ENCODE measurements at regions not wholly inside any gene's neighbourhood (a gene's known extent, or its start where the extent isn't known, plus 50 kb on each side); places are given as distances from the start of the nearest gene placed in this dataset.

GRCh38 chr2:226426292-226426736 is 373.3 kb downstream of the IRS1 start:
- no peak for DNase-seq

GRCh38 chr2:226424971-226425370 is 374.6 kb downstream of the IRS1 start:
- DNase-seq, result no peak

GRCh38 chr2:226423498-226423960 is 376.1 kb downstream of the IRS1 start:
- DNase-seq, result no peak

GRCh38 chr2:226420646-226421045 is 379.0 kb downstream of the IRS1 start:
- DNase-seq, result no peak

- no peak for DNase-seq
These were observed 381.1 kb downstream of the IRS1 start for GRCh38 chr2:226418521-226418920.

- no peak for DNase-seq
These were observed 385.3 kb downstream of the IRS1 start for GRCh38 chr2:226414335-226414734.

DNA sequence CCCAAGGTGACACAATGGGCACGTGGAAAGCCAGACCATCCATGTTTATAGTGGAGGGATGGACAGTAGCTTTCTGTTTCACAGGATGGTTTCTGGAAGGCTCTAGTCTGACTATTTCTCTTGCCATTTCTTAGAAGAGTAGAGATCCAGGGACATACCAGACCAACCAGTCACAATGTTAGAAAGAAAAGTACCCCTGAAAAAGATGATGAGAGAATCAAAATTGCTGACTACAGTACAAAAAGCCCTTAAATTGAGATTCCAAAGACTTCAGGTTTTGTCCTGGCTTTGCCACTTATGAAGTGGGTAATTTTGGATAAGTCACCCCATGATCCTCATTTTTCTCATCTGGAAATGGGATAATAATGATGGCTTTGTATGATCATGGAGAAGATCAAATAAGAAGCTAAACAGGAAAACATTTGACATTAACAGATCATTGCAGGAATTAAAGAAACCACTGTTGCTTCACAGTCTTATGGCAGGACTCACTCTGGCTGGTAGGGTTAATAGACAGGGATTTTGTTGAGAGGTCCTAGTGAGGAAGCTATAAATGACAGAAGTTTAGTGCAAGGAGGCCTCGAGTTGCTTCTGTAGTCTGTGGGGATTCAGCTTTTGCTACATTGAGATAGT is 386.0 kb downstream of the IRS1 start:
- DNase-seq, result no peak

DNA sequence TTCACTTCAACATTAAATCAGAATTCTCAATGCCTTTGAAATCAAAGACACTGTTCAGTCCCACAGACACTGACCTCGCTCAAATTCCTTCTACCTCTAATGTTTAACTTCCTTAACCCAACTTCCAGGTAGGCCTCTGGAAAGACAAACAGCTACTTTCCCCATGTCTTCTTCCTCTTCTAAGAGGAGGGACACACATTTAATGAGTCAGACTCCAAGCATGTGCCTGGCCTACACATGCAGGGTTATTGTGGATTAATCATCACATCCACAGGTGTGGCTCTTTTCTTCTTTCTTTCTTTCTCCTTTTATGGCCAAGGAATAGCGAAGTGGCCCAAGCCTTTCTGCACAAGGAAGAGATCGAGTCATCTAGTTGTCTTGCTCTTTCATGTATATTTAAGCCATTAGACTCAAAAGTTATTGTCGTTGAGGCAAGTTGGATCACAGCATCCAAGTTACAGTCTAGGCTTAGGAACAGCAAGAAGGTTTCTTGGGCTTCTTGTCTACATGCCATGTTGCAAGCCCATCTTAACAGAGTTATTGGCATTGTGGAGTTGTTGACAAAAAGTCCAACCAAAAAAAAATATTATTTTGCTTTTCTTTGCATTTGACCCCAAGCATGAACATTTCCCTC is 387.8 kb downstream of the IRS1 start:
- DNase-seq, result peak; percentile 10

DNA sequence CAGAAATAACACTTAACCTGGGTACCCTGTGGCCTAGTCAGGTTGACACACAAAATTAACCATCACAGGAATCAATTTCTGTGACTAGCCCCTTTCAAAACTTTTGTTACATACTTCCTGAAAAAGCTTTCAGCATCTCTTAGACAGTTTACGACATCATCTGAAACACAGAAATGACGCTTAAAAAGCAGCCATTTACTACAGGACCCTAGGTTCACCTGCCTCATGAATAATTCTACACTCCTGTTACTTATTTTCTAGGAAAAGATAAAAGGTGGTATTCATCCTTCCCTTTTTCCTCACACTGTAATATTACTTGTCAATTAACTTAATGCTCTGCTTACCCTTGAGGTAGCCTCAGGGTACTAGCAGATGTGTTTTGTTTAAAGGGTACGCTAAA is 388.4 kb downstream of the IRS1 start:
- DNase-seq, result no peak

GRCh38 chr2:226410247-226410835 is 389.3 kb downstream of the IRS1 start:
- DNase-seq, result no peak

GRCh38 chr2:226409134-226409533 is 390.5 kb downstream of the IRS1 start:
- no peak for DNase-seq

- DNase-seq, result no peak
These were observed 391.5 kb downstream of the IRS1 start for GRCh38 chr2:226408141-226408540.

DNA sequence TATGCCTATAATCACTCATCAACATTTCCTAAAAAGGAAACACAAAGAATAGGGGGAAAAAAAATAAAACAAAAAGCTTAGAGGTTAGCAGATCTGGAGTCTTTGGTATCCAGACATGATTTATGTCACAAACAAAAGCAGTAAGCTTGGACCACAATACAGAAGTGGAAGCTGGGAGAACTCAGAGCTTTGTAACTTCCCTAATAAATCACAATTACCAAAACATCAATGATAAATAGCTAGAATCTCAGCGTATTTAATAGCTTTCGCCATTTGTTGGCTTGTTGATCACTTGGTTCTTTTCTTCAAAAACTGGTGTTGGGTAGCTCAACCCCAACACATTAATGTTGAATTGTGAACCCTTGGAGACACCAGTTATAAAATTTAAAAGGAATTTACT is 392.5 kb downstream of the IRS1 start:
- DNase-seq, result no peak

DNA sequence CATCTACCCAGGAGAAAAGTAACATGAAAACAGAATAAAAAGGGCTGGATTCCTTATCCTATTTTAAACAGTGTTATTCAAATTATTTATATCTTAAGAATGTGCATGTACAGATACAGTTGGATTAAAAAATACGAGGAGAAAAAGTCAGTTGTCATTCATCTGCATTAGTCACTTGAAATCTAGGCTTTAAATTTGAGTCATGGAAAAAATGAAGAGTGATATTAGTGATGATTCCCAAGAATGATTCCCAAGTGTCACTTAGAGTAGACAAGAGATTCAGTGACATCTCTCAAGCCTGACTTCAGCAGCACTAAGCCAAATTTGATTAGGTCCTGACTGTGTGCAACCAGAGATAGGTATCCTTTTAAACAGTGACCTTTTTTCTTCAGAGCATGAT is 394.2 kb downstream of the IRS1 start:
- DNase-seq, result no peak

GRCh38 chr2:226403369-226403768 is 396.3 kb downstream of the IRS1 start:
- DNase-seq, result no peak

GRCh38 chr2:226399006-226399405 is 400.6 kb downstream of the IRS1 start:
- no peak for DNase-seq

- no peak for DNase-seq
These were observed 401.0 kb downstream of the IRS1 start for GRCh38 chr2:226398580-226398979.

DNA sequence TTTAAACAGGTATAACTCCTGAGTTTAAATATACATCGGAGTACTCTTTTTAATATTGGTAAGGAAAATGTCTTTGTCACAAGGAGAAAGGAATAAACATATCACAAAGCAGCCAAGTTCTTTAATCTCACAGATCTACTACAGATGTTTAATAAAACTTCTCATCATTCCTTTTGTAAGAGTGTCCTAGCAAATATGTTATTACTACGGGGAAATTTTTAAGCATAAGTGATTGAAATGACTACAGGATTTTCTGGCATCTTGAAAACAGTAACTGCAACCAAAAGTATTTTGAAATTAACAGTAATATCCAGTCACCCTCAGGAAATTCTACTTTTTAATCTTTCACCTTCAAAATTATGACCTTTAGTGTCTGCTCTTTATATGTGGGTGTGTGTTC is 403.1 kb downstream of the IRS1 start:
- DNase-seq, result no peak

DNA sequence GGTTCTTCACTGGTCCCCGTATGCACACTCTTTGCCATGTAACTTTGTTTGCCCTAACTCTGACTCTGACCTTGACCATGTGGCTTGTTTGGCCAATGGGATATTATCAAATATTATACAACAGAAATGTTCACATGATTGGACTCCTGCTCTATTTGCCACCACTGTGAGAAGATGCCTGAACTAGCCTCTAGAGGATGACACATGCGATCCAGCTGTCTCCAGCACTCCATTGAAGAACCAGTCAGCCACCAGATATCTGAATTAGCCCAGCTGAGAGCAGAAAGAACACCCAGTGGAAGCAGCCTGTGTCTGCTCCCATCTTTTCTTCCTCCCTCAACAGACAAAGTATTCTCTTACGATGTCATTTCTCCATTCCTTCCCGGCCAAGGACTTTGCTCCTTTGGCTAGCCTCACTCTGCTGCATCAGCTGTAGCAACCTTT is 412.1 kb downstream of the IRS1 start:
- no peak for DNase-seq

- no peak for DNase-seq
These were observed 416.2 kb downstream of the IRS1 start for GRCh38 chr2:226383461-226383860.

- no peak for DNase-seq
These were observed 418.9 kb downstream of the IRS1 start for GRCh38 chr2:226380679-226381078.

DNA sequence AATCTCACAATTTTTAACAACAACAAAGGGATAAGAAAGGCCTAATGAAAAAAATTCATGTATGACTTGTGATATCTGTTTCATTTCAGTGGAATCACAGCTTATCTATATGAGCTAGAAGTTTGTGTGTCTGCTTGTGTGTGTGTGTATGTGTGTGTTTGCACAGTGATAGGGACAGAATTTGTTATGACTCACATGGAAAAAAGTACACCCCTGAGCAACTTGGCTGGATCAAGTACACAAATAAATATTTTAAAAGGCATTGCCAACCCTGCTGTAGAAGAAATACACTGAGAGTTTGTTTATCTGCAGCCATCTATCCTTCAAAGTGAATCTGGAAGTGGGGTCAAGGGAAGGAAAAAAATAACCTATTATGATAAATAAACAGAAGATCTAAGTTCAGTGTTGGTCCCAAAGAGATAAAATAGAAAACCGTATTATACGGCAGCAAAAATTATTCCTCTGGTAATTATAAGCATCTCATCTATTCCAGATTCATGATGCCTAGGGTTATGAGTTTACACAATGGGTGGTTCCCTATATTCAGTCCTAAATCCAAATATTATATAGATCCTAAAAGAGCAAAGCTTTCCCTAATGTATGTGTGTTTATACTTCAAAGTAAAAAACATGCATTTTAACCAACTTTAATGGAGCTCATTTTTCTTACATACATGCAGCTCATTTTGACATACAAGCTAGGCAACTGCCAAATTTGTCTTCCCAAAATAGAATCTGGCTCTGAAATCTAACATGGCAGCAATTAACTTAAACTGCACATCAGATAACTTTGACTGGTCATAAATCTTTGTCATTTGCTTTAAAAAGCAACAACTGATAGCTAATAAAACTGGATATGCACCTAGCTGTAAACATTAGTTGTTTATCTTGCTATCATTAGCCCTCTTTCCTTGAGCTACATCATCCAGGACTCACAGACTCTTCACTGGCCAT is 420.6 kb downstream of the IRS1 start:
- no peak for DNase-seq

DNA sequence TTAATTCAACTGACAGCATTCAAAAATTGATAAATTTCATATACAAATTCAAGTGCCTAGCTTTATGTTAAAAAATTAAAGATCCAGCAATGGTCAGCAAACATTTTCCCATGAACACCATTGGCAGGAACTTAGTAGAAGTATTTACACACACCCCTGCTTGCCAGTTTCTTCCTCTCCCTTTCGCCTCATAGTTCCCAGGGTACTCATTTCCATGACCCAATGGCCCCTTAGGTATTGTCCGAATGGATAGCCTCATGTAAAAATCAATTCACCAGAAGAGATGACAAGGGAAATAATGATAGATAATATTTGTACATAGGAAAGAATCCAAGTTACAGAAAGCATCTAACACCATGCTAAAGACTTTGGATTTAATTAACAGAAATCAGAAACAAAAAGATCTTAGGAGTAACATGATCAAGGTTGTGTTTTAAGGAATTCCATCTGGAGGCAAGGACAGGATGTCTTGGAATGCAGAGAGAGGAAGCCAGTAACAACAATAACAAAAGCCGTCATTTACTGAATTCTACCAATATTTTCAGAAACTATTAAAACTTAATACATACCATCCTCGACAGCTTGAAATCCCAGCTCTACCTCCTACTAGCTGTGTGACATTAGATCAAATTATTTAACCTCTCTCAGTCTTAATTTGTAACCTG is 423.0 kb downstream of the IRS1 start:
- no peak for DNase-seq
